ENCODE measurements at regions not wholly inside any gene's neighbourhood (a gene's known extent, or its start where the extent isn't known, plus 50 kb on each side); places are given as distances from the start of the nearest gene placed in this dataset.

DNA sequence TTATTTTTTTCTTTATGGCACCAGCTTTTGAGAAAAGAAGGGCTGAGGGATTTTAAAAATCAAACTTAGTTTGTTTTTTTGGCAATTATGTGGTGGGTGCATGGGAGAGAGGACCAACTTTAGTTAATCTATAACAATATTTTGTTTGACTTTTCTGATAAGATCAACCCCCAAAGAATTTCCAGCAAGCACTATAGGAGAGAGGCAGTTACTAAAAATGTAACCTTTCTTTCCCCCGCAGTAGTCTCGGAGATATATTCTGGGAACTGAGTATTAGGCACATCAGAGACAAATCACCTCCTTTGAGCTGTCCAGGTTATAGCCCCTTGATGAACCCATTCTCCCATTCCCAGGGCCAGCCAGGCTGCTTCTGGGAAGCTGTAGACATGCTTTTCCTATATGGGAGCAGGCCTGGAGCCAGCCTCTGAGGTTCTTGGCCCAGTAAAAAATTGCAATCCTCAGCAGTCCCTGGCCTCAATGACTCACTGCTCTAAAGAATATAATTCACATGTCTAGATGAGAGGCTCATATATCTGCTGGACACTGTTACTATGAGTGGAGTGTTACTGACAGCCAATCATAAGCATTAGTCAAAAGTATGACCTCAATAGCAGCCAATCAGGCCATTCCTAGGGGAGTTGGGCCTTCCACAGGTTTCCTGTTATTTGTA lies 138.3 kb upstream of the AGBL1 start:
- no peak for DNase-seq (ENCODE audit: low spot score)

DNA sequence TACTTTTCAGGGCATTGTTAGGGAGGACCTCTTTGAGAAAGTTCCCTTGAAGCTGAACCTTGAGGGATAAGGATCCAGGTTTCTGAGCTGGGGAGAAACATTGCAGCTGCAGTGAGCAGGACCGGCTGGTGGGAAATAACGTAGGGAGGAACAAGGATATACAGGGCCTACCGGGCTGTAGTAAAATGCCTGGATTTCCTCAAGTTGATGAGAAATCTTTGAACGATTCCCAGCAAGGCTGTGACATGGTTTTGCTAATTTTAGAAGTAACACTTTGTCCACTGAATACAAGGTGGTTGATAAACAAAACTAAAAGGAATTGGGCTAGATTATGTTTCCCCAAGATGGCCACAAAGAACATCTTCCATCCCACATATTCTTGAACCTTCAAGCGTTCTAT lies 137.0 kb upstream of the AGBL1 start:
- no peak for DNase-seq (ENCODE audit: low spot score)

DNA sequence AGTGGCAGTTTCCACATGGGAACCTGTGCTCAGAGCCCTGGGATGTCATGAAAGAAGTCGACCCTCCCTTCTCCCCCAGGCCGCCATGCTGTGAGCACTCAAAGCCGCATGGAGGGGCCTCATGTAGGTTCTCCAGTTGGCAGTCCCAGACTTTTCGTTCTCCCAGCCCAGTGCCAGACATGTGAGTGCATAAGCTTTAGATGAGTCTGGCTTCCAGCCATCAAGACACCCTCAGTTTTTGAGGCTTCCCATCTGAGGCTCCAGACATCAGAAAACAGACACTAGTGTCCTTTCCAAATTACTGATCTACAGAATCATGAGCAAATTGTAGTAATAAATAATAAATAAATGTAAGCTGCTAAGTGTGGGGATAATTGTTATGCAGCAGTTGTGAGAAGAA lies 136.5 kb upstream of the AGBL1 start:
- no peak for DNase-seq (ENCODE audit: low spot score)

DNA sequence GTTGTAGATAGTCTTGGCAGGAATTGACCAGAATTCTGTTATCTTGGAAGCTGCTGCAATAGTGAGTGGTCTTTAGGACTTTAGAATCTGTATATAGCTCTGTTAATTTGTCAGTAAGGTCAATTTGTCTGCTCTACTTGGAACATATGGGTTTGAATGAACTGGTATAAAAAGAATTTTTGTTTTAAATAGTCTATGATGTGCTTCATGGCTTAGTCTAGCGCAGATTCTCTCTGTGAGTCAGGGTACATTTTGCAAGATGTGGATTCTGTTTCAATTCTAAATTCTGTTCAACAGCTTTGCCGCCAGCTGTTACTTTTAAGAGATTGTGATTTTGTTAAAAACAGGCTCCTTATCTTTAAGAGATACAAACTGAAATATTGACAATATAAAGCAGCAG lies 135.9 kb upstream of the AGBL1 start:
- no peak for DNase-seq (ENCODE audit: low spot score)

DNA sequence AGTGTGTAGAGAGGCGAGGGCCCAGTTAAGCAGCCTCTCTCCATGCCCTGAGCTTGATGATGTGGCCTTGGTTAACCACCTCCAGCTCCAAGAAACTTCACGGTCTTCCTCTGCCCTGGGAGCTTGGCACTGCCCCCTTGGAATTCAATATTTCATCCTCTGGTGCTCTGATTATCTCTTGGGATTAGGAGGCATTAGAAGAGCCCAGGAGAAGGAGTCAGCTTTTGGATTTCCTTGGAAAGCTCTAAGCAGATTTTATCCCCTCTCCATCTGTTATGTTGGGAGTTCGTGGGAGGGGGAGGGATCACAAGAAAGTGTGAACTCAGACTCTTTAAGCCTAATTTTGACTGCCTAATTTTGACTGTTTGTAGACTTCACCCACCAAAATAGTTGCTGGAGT lies 132.7 kb upstream of the AGBL1 start:
- no peak for DNase-seq (ENCODE audit: low spot score)

DNA sequence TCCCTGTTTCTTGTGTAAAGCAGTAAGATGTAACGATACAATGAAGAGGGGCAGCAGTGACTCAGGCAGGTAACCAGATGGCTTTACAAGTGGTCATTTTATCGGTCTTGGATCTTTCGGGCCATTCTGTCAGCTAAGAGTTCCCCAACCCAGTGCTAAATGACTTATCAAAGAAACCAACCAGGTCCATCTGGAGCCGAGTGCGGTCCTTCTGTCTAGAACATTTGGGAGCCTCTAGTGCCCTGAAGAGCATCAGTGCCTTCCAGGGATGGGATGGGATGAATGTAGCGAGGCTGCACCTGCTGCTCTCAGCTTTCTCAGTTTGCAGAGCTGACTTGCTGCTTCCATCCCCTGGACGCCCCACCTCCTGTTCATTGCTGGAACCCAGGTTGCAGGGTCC lies 131.7 kb upstream of the AGBL1 start:
- no peak for DNase-seq (ENCODE audit: low spot score)

DNA sequence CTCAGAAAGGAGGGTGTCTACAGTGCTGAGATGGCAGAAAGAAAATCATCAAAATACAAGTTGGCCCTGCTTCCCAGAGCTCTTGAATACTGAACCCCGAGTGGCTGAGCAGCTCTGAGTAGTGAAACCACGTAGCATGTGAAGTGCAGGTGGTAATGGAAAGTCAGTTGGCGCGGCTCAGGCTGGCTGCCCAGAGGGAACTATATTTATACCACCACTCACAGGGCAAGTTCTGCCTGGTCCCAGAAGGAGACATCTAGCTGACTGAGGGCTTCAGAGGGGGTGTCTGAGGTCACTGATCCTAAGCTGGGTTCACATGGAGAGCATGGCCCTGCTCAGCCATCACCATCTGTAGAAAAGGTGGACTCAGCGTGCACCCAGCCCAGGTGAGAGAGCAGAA lies 129.6 kb upstream of the AGBL1 start:
- no peak for DNase-seq (ENCODE audit: low spot score)

DNA sequence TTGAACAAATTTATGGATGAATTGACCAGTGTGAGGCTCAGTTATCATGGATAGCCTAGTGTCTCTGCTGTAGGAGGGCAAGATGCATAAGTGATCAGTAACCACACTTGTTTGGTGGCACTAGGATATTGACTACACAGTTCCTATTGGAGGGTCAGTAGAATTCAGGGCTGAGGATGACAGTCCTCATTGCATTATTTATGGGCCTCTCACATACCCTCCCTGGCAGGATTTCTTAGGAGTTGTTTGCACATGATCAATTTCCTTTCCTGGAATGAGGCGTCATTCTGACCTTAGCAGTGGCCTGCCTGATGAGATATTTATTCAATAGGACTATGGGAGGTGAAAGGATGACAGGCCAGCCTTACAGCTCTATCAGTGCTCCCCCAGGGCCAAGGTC lies 125.1 kb upstream of the AGBL1 start:
- DNase-seq (ENCODE audit: low spot score): no peak

DNA sequence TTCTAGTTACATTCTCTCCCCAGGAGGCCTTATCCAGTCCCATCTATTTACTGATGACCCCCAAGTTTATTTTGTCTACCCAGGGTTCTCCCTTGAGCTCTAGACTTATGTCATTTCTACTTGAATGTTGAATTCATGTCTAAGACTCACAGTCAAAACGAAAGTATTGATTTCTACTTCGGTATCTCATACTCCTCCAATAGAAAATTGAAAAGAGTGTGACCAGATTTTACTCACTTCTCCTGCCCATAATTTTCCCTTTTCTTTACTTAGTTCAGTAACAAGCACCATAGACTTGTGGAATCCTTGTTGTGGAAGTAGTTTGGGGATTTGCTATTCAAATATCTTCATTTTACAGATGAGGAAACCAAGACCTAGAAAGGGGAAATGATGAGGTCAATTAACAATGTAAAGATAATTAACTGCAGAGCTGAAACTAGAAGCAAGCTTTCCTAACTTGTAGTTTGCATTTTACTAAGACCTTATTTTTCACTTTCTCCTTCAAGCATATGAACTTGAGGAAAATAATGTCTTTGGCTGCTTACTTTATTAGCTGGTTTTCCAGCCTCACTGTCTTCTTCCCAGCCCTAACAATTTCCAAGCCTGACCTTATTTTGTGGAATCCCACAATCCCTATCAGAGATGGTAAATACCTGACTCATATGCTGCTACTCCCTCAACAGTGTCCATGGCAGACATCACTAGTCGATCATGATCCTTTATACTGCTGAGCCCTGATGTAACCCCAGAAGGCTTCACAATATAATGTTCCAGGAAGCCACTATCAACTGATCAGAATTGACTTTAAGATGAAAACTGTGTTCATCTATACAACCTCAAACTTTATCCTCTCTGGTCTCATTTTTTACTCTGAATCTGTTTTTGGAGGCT lies 123.9 kb upstream of the AGBL1 start:
- no peak for DNase-seq (ENCODE audit: low spot score)

DNA sequence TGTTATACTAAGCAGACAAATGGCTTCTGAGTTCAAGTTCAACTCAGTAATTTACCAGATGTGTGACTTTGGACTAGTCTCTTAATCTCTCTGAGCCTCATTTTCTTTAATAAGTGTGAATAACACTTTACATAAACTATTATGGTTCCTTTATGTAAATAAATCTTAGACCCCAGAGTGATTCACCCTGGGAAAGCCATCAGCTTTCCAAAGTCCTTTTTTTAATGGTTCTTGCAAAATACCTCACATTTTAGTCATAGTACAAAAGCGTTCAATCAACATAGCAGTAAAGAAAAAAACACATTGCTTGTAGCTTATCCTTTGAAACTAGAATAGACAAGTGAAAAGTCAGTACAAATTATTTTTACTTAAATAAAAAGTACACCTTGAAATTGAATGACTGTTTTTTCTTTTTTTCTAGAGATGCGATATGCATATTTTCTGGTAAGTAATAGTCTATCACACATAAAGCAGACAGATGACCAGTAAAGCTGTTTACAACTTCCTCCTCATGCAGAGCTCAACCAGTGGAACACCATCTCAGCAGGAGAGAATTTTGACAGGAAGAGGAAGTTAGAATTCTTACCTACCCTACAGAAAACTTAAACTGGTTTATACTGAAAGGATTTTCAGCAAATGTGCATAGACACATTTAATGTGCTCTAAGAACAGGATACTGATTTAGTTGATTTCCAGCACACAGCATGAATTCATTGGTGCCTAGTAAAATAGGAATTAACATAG lies 123.0 kb upstream of the AGBL1 start:
- no peak for DNase-seq (ENCODE audit: low spot score)

DNA sequence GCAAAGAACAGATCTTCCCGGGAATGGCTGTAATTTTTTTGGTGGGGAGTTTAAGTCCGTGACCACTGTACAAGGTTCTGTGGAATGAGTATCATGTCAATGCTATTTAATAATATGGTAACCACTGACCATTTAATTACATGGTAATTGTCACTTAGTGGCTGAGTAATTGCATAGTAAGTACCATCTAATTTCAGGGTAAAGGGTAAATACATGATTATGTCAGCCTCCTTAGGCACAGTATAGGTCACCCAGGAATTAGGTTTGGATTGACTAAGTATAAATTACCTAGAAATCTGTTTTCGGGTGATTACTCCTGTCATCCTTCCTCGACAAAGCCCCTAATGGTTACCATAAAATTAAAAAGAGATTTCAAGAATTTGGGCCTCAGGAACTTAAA lies 120.1 kb upstream of the AGBL1 start:
- DNase-seq (ENCODE audit: low spot score): no peak

DNA sequence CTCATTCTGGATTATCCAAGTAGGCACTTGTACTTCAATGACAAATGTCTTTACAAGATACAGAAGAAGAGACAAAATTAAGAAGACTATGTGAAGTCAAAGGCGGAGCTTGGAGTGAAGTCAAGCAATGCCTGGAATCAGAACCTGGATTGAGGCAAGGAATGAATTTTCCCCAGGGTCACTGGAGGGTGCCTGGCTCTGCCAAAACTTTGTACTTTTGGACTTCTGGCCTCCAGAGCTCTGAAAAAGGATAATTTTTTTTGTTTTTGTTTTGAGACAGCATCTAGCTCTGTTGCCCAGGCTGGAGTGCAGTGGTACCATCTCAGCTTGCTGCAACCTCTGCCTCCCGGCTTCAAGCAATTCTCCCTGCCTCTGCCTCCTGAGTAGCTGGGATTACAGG lies 119.3 kb upstream of the AGBL1 start:
- DNase-seq (ENCODE audit: low spot score): no peak

DNA sequence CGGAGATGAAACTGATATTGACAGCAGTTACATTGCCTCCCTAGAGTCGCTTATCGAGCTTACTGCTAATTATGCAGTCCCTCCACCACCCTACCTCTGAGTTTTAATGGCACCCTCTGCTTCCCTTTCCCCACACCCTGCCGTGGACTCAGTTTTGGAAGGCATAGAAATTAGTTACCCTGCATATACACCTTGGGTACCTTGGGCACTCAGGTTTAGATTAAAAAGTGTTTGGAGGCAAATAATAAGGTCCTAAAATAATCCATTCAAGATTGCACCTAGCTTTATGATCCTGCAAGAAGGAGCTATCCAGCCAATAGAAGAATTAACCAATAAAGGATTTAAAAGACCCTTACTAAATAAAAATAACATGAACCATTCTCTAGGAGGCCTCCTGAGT lies 117.8 kb upstream of the AGBL1 start:
- DNase-seq (ENCODE audit: low spot score): no peak

DNA sequence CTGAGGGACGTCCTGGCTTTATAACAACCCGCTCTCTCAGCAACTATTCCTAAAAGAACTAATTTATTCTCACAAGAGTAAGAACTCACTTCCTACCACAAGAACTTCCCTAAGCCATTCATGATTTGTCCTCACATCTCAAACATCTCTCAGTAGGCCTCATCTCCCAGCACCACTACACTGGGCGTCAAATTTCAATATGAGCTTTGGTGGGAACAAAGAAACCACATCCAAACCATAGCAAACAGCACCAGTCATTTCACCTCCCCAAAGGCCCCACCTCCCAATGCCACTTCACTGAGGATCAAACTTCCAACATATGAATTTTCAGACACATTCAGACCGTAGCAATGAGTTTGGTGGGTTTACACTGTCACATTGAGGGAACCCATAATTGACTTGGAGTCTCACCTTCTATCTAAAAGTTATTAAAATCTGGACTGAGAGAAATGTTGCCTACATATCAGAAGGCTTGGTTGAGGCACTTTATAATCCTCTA lies 116.4 kb upstream of the AGBL1 start:
- no peak for DNase-seq (ENCODE audit: low spot score)

DNA sequence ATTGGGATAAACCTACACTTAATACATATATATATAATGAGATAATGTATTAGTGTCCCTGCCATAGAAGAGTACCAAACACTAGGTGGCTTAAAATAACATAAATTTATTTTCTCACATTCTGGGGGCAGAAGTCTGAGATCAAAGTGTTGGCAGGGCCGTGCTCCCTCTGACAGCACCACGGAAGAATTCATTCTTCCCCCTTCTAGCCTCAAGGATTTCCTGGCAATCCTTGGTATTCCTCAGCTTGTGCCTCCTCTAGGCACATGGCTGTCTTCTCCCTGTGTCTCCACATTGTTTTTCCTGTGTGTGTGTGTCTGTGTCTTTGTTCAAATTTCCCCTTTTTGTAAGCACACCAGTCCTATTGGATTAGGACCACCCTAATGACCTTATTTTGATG lies 115.2 kb upstream of the AGBL1 start:
- no peak for DNase-seq (ENCODE audit: low spot score)

DNA sequence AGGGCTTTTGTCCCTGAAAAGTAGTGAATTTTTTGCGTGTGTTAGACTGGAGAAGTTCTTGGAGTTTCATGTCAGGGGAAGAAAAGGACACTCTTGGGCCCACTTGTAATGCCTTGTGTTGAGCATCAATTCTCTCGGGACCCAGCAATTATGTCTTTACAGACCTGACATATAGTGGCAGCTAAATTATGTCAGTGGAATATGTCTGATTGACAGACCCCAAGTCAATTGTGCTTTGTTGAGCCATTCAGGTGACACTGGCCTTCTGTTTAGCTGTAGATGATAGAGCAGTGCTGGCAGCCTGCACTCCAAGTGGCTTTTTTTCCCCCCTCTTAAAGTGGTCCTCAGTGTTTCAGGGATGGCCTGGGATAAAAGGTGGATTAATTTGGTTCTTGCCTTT lies 112.1 kb upstream of the AGBL1 start:
- no peak for DNase-seq (ENCODE audit: low spot score)

DNA sequence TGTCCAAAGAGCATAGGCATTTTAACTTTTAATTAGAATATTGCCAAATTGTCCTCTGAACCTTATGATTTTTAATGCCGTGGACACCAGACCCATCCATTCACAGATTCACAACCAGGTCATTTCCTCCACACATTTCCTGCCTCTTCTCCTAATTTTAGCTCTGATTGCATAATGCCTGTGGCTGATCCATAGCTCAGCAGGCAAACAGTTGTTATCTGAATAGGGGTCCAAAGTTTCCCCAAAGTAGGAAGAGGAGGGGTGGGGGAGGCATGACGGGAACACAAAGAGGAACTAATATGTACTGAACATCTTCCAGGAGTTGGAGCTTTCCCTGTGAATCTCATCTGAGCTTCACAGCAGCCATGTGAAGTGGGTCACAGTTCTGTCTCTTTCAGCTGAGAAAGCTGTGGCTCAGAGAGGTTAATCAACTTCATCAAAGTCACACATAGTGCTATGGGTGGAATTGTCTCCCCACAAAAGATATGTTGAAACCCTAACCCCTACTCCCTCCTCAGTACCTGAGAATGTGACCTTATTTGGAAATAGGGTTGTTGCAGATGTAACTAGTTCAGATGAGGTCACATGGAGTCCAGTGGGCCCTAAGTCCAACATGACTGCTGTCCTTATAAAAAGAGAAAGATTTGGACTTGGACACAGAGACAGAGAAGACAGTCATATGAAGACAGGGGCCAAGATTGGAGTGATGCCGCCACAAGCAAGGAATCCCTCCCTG lies 106.7 kb upstream of the AGBL1 start:
- DNase-seq (ENCODE audit: low spot score): no peak

DNA sequence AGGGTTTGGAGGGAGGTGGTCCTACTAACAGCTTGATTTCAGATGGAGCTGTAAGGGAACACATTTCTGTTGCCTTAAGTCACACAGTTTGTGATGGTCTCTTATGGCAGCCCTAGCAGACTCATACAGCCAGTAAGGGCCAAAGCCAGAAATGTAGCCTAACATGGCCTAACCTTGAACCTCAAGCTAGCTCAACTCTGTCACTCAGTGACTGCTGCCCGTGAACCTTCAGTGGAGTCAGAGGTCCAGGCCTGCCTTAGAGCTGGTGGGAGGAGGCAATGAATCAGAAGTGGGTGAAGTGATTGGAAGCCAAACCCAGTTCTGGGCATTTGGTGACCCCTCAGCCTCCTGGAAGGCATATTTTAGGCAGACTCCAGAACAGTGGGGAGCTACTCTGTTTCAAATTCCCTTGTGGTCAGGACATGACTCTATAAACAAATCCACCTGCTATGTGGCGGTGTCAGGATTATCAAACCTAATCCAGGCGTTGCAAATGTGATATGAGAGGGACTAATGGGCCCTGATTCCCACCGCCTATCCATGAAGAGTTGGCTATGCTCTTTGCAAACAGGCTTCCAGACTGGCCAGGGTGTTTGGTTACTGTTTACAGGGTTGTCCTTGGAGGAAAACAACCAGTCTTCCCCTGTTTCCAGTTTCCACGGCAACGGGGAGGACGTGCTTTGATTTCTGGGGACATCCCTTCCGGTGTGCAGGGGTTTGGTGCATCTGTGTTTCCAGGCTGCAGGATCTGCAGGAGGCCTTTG lies 105.9 kb upstream of the AGBL1 start:
- DNase-seq (ENCODE audit: low spot score): no peak

DNA sequence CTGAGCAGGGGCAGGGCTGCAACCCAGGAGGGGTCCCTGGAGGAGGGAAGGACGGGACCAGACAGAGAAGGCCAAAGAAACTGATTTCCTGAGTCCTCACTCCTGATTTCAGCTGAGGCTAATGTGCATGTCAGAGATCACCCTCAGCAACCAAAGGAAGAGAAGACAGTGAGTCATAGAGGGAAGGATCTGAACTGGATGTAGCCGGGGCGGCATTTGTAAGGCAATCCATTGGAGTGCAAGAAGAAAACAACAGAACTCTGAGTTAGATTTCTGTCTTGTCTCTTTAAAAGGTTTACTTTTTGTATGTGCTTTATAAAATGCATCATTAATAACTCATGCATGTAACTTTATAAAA lies 105.3 kb upstream of the AGBL1 start:
- no peak for DNase-seq (ENCODE audit: low spot score)

DNA sequence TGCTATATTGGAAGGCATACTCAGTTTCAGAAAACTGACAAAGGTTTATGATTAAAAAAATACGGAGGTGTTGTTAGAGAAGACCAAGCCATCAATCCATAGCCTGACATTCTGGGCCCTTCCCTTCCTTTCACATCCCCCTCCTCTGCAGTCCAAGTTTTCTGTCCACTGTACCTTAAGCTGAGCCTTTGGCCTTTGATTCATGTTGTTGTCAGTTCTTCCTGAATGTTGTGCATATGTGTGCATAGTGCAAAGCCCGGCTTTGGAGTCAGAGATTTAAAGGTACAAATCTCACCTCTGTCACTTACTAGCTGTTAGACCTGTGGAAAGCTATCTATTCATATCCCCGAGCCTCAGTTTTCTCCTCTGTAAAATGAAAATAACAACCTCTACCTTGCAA lies 104.9 kb upstream of the AGBL1 start:
- no peak for DNase-seq (ENCODE audit: low spot score)

DNA sequence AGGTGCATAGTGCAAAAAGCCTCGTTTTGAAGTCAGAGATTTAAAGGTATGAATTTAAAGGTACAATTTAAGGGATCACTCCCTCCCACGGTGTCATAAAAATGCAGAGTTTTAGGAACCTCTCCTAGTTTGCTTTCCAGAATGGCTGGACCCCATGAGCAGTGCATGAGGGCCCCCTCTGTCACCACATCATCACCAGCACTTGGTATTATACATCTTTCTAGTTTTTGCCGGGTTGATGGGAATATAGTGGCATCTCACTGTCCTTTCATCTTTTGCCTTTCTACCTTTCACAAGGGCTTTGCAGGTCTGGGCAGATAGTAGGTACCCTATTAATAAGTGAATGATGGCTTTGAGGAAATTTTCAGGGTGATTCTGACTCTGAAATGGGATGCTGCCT lies 103.6 kb upstream of the AGBL1 start:
- no peak for DNase-seq (ENCODE audit: low spot score)

DNA sequence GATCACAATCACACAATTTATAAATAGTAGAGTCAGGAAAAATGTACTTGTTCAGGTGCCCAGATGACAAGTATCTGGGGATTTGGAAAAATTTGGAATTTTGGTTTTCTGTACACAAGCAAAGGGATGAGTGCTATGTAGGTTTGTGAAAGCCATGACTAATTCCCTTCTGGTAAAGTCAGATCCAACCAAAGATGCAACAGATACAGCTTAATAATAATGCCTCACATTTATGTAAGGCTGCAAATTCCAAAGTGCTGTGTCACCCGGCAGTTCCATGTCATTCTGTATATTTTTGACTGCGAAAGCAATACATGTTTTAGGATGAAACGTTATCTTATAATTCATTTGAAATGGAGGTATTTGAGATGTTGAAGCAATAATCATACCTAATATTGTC lies 102.7 kb upstream of the AGBL1 start:
- no peak for DNase-seq (ENCODE audit: low spot score)

Data from AG20443 (cell line).